GM21717 (cell line): ENCODE measurements at regions not wholly inside any gene's neighbourhood (a gene's known extent, or its start where the extent isn't known, plus 50 kb on each side); places are given as distances from the start of the nearest gene placed in this dataset.
"Not testable (repeated sequence)": the region's sequence is repeated elsewhere in the genome, so short reads cannot be mapped to it uniquely, and the experiment has no call there.

ENCODE experiments used
- ATAC-seq: cut with Tn5 transposase; IDR thresholded peaks from one replicate; pipeline ENCODE4 v1.9.1; 2021; ENCODE audit warnings: mild to moderate bottlenecking, moderate library complexity; ENCODE audit not compliant: unreplicated experiment

GRCh38 chr17:54666559-54666958 lies 234.1 kb upstream of the TOM1L1 start:
- ATAC-seq = no peak

- no peak for ATAC-seq
Observed at GRCh38 chr17:54678158-54678557, 222.5 kb upstream of the TOM1L1 start.

DNA sequence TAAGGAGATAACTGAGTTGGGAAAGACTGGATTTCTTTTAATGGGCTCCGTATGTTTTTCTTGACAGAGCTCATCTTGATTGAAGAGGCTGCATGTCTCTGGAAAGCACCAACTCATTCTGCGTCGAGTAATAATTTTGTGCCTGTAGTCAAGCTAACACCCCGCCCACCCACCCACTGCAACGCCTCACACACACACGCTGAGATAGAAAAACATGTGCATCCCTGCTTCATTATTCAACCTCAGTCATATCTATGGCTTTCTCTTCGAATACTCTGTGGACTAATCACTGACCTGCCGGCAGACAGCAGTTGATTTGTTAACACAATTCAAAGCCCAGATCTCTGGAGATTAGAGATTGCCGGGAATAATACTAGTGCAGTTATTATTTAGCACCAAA lies 220.2 kb upstream of the TOM1L1 start:
- ATAC-seq = no peak

DNA sequence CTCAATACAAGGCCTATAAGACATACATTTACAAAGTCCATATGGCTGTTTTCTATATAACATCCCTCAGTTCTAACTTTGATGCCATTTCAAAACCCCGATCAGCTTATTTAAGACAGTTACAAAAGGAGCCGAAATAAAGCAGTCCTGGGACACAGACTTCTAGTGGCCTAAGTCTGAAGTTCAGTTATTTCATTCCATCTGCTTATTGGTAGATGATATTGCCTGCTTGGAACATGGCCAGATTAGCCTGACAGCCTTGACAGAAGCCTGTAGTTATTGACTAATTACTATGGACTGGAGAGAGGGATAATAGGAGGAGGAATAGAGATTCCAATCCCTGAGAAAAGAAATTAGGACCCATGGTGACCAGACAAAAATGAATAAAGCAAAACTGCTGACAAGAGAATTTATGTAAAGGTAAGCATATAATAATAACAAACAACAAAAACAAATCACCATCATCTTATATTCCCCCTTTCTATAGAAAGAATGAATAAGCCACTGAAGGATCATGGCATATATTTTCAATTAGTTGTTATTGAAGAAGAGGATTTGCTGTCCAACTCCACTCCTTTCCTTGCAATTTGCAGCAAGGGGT lies 206.3 kb upstream of the TOM1L1 start:
- ATAC-seq = no peak

DNA sequence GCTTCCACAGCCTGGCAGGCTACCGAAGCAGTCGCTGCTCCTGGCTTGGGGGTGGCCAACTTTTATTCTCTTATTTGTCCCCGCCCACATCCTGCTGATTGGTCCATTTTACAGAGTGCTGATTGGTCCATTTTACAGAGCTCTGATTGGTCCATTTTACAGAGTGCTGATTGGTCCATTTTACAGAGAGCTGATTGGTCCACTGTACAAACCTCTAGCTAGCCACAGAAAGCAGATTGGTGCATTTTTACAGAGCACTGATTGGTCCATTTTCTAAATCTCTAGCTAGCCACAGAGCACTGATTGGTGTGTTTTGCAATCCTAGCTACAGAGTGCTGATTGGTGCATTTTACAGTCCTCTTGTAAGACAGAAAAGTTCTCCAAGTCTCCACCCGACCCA lies 187.9 kb upstream of the TOM1L1 start:
- ATAC-seq = not testable (repeated sequence)

GRCh38 chr17:54718286-54718685 lies 182.4 kb upstream of the TOM1L1 start:
- no peak for ATAC-seq

GRCh38 chr17:54727624-54728023 lies 173.0 kb upstream of the TOM1L1 start:
- ATAC-seq = no peak

- ATAC-seq = no peak
Observed at GRCh38 chr17:54736573-54736972, 164.1 kb upstream of the TOM1L1 start.

DNA sequence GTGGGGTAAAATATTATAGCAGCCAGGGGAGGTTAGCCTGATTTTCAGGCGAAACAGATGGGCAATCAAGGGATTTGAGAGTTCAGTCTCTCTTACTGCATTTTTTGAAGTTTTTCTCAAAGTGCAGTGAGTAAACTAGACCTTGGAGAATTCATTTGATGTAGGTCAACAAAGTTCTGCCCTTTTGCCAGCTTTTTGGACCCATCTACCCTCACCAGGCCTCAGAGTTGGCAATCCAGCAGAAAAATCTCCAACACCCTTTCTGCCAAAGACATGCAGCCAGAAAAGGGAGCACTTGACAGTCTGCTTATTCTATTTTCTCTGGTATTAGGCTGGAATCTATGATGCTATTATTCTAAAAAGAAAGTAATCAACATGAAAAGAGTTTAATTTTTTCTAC lies 162.2 kb upstream of the TOM1L1 start:
- no peak for ATAC-seq

- ATAC-seq = no peak
Observed at GRCh38 chr17:54744750-54745149, 155.9 kb upstream of the TOM1L1 start.

GRCh38 chr17:54745239-54745638 lies 155.4 kb upstream of the TOM1L1 start:
- no peak for ATAC-seq

DNA sequence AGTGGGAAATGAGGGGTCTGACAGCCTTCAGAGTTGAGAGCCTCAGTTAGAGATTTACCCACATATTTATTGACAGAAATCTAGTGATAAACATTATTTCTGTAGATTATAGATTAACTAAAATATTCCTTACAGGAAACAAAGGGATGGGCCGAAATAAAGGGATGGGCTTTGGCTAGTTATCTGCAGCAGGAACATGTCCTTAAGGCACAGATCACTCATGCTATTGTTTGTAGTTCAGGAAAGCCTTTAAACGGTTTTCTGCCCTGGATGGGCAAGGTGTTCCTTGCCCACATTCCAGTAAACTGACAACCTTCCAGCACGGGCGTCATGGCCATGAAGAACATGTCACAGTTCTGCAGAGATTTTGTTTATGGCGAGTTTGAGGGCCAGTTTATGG lies 154.8 kb upstream of the TOM1L1 start:
- no peak for ATAC-seq

DNA sequence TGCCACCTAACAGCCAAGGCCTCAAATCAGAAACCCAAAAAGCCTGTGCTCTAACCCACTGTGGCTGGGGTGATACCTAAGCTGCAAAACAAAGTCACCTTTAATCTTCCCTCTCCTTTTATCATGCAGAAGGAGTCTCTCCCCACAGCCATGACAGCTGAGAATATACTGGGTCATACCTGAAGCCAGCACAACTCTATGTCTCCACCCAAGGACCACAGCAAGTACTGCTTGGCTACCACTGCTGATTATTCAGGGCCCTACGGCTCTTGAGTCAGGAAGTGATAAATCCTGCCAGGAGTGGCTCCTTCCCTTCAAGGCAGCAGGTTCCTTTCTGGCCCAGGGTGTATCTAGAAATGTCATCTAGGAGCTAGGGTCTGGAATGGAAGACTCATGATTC lies 151.5 kb upstream of the TOM1L1 start:
- ATAC-seq = no peak

- ATAC-seq = no peak
Observed at GRCh38 chr17:54754560-54754959, 146.1 kb upstream of the TOM1L1 start.

- no peak for ATAC-seq
Observed at GRCh38 chr17:54760836-54761235, 139.8 kb upstream of the TOM1L1 start.

- no peak for ATAC-seq
Observed at GRCh38 chr17:54770836-54771235, 129.8 kb upstream of the TOM1L1 start.

DNA sequence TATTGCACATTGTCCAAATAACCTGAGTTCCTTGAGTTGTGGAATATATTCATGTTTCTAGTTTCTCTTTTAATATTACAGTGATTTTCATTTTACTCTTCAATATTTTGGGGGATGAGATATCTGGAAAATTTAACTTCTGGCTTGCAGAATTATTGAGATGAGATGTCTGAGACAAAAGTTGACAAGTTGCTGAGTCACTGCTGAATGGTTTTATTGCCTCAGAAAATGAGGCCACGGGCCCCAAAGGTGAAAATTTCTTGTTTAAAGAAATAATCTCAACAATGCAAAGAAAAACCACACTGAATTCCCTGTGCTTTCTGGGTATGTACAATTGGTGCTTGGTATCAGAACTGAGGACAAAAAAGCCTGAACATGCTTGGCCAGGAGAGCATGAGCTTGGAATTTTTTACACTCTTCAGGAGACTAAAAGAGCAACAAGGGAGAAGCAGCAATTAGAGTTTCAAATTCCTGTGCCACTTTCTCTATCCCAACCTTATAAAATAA lies 129.2 kb upstream of the TOM1L1 start:
- no peak for ATAC-seq

DNA sequence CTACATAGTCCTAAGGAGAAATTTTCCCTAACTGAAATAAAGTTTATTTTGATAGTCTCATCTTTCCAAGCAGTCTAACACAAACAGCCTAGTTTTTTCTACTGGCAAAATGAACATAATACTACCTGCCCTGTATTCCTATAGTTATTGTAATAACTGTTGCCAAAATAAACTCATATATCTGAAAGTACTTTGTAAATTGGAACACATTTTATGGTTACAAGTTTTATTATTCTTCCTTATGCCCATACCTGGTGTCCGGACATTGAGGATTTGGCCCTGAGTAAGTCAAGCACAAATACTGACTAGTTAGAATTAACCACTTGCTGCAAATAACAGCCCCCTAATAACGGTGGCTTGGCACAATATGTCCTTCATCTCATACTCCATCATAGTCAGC lies 120.4 kb upstream of the TOM1L1 start:
- no peak for ATAC-seq

GRCh38 chr17:54781389-54781788 lies 119.3 kb upstream of the TOM1L1 start:
- ATAC-seq = no peak

- no peak for ATAC-seq
Observed at GRCh38 chr17:54784305-54784704, 116.3 kb upstream of the TOM1L1 start.

- no peak for ATAC-seq
Observed at GRCh38 chr17:54785643-54786268, 114.9 kb upstream of the TOM1L1 start.

- no peak for ATAC-seq
Observed at GRCh38 chr17:54789101-54789880, 111.4 kb upstream of the TOM1L1 start.
